Heart left ventricle (tissue), 13 donors: ENCODE measurements at regions not wholly inside any gene's neighbourhood (a gene's known extent, or its start where the extent isn't known, plus 50 kb on each side); places are given as distances from the start of the nearest gene placed in this dataset.

Source experiments
- POLR2A ChIP-seq, 2 donors: fragments of 450-650 bp; IDR thresholded peaks; one replicate each; pipeline ENCODE4 v1.6.1; 2017; ENCODE audit warnings: antibody characterized with exemption in 2 of 2, mild to moderate bottlenecking in 2 of 2, moderate library complexity in 2 of 2
- TF ChIP-seq, protein P1 (sequence below), 12 donors: fragments of 200-600 bp; sonication (generic) in 4 of 12; IDR thresholded peaks; one replicate each; pipeline versions ENCODE4 v1.5.0 to v1.8.0; 2018 to 2022; ENCODE audit warnings: antibody characterized with exemption in 12 of 12, mild to moderate bottlenecking in 5 of 12
- donor health status: ischemic (EF 13 %, LVEDD 7.1; RV severe dilation, severe dysfunction).
- donor health status: DM: no; HTN: yes; CAD: no.
- donor health status: DM: no; HTN: no; CAD: no.
- donor health status: ischemic (EF 25% LVEDD 6.9; RV normal size, moderate dysfunction).
- donor health status: ischemic (EF 25% LVEDD 5.7; RV mildly dilated, moderate dysfunction).
- donor health status: ischemic (EF 35%, LVEDD 5.7; RV mildly dilated, moderate dysfunction).
- donor health status: nonischemic (EF 11% LVEDD 7.7; RV severe dilation, severe dysfunction).
- donor health status: DM: yes; HTN: yes; CAD: no.
- donor health status: PGD.
- donor health status: ischemic (EF 29% LVEDD 5.4; RV normal size, mild dysfunction).
- donor health status: nonischemic (EF 23%, LVEDD 6.1; RV moderate dilation, normal function).

DNA sequence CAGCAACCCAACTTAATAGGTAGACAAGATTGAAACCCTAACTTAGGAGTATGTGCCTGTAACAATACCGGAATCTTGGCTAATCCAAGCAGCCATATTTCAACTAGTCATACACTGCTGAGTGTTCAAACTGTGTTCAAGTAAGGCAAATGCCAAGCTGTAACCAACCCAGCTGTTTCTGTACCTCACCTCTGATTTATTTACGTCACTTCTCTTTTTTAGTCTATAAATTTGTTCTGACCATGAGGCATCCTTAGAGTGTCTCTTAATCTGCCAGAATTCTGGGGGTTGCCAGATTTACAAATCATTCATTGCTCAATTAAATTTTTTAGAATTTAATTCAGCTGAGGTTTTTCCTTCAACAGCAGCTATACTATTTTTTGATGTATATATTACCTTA lies 723.2 kb downstream of the CDH18 start:
- no peak for TF ChIP-seq POLR2A (IDR thresholded peaks at IDR 0.05)
- TF ChIP-seq, protein P1, sequence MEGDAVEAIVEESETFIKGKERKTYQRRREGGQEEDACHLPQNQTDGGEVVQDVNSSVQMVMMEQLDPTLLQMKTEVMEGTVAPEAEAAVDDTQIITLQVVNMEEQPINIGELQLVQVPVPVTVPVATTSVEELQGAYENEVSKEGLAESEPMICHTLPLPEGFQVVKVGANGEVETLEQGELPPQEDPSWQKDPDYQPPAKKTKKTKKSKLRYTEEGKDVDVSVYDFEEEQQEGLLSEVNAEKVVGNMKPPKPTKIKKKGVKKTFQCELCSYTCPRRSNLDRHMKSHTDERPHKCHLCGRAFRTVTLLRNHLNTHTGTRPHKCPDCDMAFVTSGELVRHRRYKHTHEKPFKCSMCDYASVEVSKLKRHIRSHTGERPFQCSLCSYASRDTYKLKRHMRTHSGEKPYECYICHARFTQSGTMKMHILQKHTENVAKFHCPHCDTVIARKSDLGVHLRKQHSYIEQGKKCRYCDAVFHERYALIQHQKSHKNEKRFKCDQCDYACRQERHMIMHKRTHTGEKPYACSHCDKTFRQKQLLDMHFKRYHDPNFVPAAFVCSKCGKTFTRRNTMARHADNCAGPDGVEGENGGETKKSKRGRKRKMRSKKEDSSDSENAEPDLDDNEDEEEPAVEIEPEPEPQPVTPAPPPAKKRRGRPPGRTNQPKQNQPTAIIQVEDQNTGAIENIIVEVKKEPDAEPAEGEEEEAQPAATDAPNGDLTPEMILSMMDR (IDR thresholded peaks at IDR 0.05), result no peak
